OCI-LY7 (cell line): ENCODE measurements at regions not wholly inside any gene's neighbourhood (a gene's known extent, or its start where the extent isn't known, plus 50 kb on each side); places are given as distances from the start of the nearest gene placed in this dataset.

Experiments used
- BruUV-seq: library from RNA; stranded (reverse); fragments of 400-500 nt; replicated peaks from 2 replicates; lab custom pipeline; 2021; lab: Mats Ljungman, UMichigan
- CTCF ChIA-PET: fragments of 300-600 bp; sonication (Branson Sonifier 250); formaldehyde crosslinking; loops from one replicate; lab custom pipeline; 2022; ENCODE audit warnings: antibody characterized with exemption; ENCODE audit not compliant: unreplicated experiment; lab: Charles Lee
- POLR2A ChIA-PET: fragments of 300-600 bp; sonication (Branson Sonifier 250); formaldehyde crosslinking; loops from one replicate; lab custom pipeline; 2022; ENCODE audit warnings: antibody characterized with exemption; lab: Charles Lee
- DNase-seq: peaks from one replicate; pipeline ENCODE4 v3.0.0-alpha.2; 2015; ENCODE audit warnings: low spot score
- H2AFZ ChIP-seq: fragments of 200-600 bp; sonication (generic), shearing (Covaris generic); 2 replicates; pipeline ENCODE4 v1.6.1; 2014; ENCODE audit warnings: mild to moderate bottlenecking, antibody characterized with exemption, low read length, moderate library complexity
- H3K27ac ChIP-seq: fragments of 200-600 bp; sonication (generic); 2 replicates; pipeline ENCODE4 v1.5.1; 2014; ENCODE audit warnings: mixed run types, low read depth, mild to moderate bottlenecking, moderate library complexity, low read length, inconsistent platforms; ENCODE audit not compliant: poor library complexity, severe bottlenecking
- H3K36me3 ChIP-seq: fragments of 200-600 bp; sonication (generic); 2 replicates; pipeline ENCODE4 v1.6.1; 2014; ENCODE audit warnings: mild to moderate bottlenecking, antibody characterized with exemption, low read length, moderate library complexity, mixed read lengths; ENCODE audit not compliant: insufficient read depth
- H3K4me1 ChIP-seq: fragments of 200-600 bp; sonication (generic); 2 replicates; pipeline ENCODE4 v1.5.1; 2014; ENCODE audit warnings: mild to moderate bottlenecking, low read length; ENCODE audit not compliant: insufficient read depth, poor library complexity, severe bottlenecking
- H3K4me2 ChIP-seq: fragments of 200-600 bp; sonication (generic); 2 replicates; pipeline ENCODE4 v1.6.1; 2014; ENCODE audit warnings: mild to moderate bottlenecking, low read length
- H3K4me3 ChIP-seq: fragments of 200-600 bp; sonication (generic); 2 replicates; pipeline ENCODE4 v1.5.1; 2014; ENCODE audit warnings: mild to moderate bottlenecking, low read depth, low read length; ENCODE audit not compliant: poor library complexity, severe bottlenecking
- H3K79me2 ChIP-seq: fragments of 200-600 bp; sonication (generic); 2 replicates; pipeline ENCODE4 v1.6.1; 2016; ENCODE audit warnings: low read depth, mild to moderate bottlenecking, low read length, moderate library complexity, mixed read lengths; ENCODE audit not compliant: insufficient read depth
- H3K9me2 ChIP-seq: fragments of 200-600 bp; sonication (generic); 2 replicates; pipeline ENCODE4 v1.6.1; 2016; ENCODE audit warnings: mild to moderate bottlenecking, low read length, mixed read lengths; ENCODE audit not compliant: insufficient read depth
- H3K9me3 ChIP-seq: fragments of 200-600 bp; sonication (generic); 2 replicates; pipeline ENCODE4 v1.6.1; 2014; ENCODE audit warnings: mild to moderate bottlenecking, mixed run types, low read length, mixed read lengths
- H4K20me1 ChIP-seq: fragments of 200-600 bp; sonication (generic); 2 replicates; pipeline ENCODE4 v1.6.1; 2014; ENCODE audit warnings: mild to moderate bottlenecking, antibody characterized with exemption, low read length, moderate library complexity, mixed read lengths; ENCODE audit not compliant: insufficient read depth
- CTCF ChIP-seq: fragments of 200-600 bp; sonication (generic); conservative IDR thresholded peaks from 2 replicates; pipeline ENCODE4 v1.5.1; 2014; ENCODE audit warnings: mild to moderate bottlenecking, antibody characterized with exemption, low read length, moderate library complexity, mixed read lengths
- EZH2phosphoT487 ChIP-seq: fragments of 200-600 bp; sonication (generic); IDR thresholded peaks from 2 replicates; pipeline ENCODE4 v1.6.1; 2018; ENCODE audit warnings: low read depth, borderline replicate concordance, mild to moderate bottlenecking, mixed run types, antibody characterized with exemption, low read length, moderate library complexity, mixed read lengths
- intact Hi-C: fragments of 100-400 bp; cut with micrococcal nuclease; formaldehyde crosslinking; loops from one replicate; pipeline ENCODE4 v1.10.0; 2022; ENCODE audit not compliant: unreplicated experiment

DNA sequence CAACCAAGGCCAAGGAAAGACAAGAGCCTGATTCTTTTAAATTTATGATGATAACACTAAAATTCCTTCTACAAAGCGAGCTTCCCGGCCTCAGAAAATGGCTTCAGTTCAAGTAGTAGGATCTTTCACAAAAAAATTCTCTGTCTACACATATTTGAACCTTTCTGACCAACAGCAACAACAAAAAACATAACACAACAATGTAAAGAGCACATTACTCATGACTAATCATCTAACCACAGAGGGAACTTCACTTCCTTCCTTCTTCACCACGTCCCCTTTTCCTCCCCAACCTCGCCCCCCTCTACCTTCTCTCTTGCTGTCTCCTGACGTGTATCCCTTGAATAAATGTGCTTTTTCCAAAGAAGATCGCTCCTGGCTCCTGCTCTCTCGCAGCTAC lies 228.2 kb downstream of the MYLK4 start:
- BruUV-seq = no TSS peak
- Histone ChIP-seq H3K4me2 (no peak overlapping the region), H3K9me2 (no peaks in the 10 kb centered on the region), H3K79me2 (no peaks in the 10 kb centered on the region), H3K36me3 (no peaks in the 10 kb centered on the region), H4K20me1 (no peaks in the 10 kb centered on the region), H2AFZ (no peak overlapping the region), H3K4me1 (no peaks in the 10 kb centered on the region), H3K4me3 (no peak overlapping the region), H3K27ac (no peak overlapping the region), H3K9me3 (no peaks in the 10 kb centered on the region)
- DNase-seq = no peak
- intact Hi-C loops = no loop called here
- POLR2A ChIA-PET = no interaction called here
- TF ChIP-seq EZH2phosphoT487 (no peak), CTCF (no peak)
- CTCF ChIA-PET = no interaction called here

DNA sequence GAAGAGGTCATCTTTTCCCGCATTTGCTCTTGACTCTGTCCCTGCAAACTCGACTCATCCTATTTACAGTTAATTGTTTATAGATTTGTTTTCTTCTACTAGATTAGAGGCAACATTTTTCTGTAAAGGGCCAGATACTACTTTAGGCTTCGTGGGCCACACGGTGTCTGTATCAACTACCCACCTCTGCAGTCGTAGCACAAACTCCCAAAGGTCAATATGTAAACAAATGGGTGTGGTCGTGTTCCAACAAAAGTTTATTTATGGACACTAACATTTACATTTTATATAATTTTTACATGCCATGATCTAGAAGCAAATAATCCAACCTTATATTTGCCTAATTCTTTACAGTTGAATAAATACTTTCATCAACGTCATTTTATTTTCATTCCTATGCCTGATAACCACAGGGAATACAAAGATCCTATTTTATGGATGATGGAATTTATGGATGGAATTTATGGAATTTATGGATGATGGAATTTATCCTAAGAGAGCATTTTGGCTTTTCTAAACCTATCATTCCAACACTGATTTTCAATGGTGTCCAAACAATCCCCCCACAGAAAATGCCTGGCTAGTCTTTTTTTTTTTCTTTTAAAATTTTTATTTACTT lies 232.8 kb downstream of the MYLK4 start:
- no peaks in the 10 kb centered on the region for H3K79me2 ChIP-seq
- no peaks in the 10 kb centered on the region for H3K36me3 ChIP-seq
- H3K4me3 ChIP-seq = no peak overlapping the region
- CTCF ChIA-PET = no interaction called here
- no peaks in the 10 kb centered on the region for H3K9me3 ChIP-seq
- TF ChIP-seq CTCF (no peak), EZH2phosphoT487 (no peak)
- no TSS peak for BruUV-seq
- no peaks in the 10 kb centered on the region for H3K4me1 ChIP-seq
- DNase-seq = no peak
- POLR2A ChIA-PET = no interaction called here
- intact Hi-C loops = no loop called here
- no peaks in the 10 kb centered on the region for H3K9me2 ChIP-seq
- no peak overlapping the region for H2AFZ ChIP-seq
- no peak overlapping the region for H3K4me2 ChIP-seq
- no peak overlapping the region for H3K27ac ChIP-seq
- H4K20me1 ChIP-seq = no peaks in the 10 kb centered on the region

DNA sequence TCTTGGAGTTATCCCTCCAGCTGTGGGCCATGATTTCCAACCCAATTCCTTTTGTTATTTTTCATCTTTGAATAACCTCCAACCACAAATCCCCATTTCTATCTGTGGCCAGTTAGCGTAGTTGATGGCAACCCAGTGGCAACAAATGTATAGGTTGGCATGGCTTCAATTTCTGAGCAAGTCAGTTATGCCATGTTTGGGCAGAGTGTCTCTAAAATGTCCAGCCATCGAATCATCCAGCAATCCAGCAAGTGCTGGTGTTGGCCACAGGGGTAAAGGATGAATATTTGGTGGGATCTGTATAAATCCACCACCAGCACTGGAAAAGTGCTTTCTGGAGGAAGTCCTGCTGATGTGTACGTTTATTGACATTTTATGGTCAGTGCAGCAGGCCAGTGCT lies 233.3 kb downstream of the MYLK4 start:
- BruUV-seq = no TSS peak
- Histone ChIP-seq H3K4me1 (no peaks in the 10 kb centered on the region), H3K79me2 (no peaks in the 10 kb centered on the region), H3K9me3 (no peaks in the 10 kb centered on the region), H2AFZ (no peak overlapping the region), H3K27ac (no peak overlapping the region), H3K4me3 (no peak overlapping the region), H3K36me3 (no peaks in the 10 kb centered on the region), H3K4me2 (no peak overlapping the region), H4K20me1 (no peaks in the 10 kb centered on the region), H3K9me2 (no peaks in the 10 kb centered on the region)
- CTCF ChIA-PET = no interaction called here
- POLR2A ChIA-PET = no interaction called here
- TF ChIP-seq EZH2phosphoT487 (no peak), CTCF (no peak)
- intact Hi-C loops = no loop called here
- no peak for DNase-seq
